GM12873 (cell line): ENCODE measurements at regions not wholly inside any gene's neighbourhood (a gene's known extent, or its start where the extent isn't known, plus 50 kb on each side); places are given as distances from the start of the nearest gene placed in this dataset.

Experiments
- CTCF ChIP-seq: IDR thresholded peaks from 2 replicates; pipeline ENCODE4 v1.5.1; 2012; ENCODE audit warnings: low read depth, mild to moderate bottlenecking, moderate library complexity, low read length, control low read depth; ENCODE audit not compliant: insufficient read depth; ENCODE audit errors: missing control alignments

- no peak for TF ChIP-seq CTCF
Measured at GRCh38 chr5:68754536-68754935, 339.3 kb upstream of the SLC30A5 start.

GRCh38 chr5:68755293-68755692, 338.5 kb upstream of the SLC30A5 start:
- no peak for TF ChIP-seq CTCF

GRCh38 chr5:68757006-68757405, 336.8 kb upstream of the SLC30A5 start:
- no peak for TF ChIP-seq CTCF

- TF ChIP-seq CTCF, result no peak
Measured at GRCh38 chr5:68757626-68758212, 336.1 kb upstream of the SLC30A5 start.

- TF ChIP-seq CTCF, result no peak
Measured at GRCh38 chr5:68759593-68759992, 334.2 kb upstream of the SLC30A5 start.

- TF ChIP-seq CTCF, result no peak
Measured at GRCh38 chr5:68762201-68762600, 331.6 kb upstream of the SLC30A5 start.

- no peak for TF ChIP-seq CTCF
Measured at GRCh38 chr5:68766952-68767464, 326.8 kb upstream of the SLC30A5 start.
